Forelimb muscle (tissue), 1 donor: ENCODE measurements at regions not wholly inside any gene's neighbourhood (a gene's known extent, or its start where the extent isn't known, plus 50 kb on each side); places are given as distances from the start of the nearest gene placed in this dataset.
"Not testable (repeated sequence)": the region's sequence is repeated elsewhere in the genome, so short reads cannot be mapped to it uniquely, and the experiment has no call there.

Source experiments
- DNase-seq: peaks from one replicate; pipeline ENCODE4 v3.0.0-alpha.2; 2013; ENCODE audit warnings: low read depth

DNA sequence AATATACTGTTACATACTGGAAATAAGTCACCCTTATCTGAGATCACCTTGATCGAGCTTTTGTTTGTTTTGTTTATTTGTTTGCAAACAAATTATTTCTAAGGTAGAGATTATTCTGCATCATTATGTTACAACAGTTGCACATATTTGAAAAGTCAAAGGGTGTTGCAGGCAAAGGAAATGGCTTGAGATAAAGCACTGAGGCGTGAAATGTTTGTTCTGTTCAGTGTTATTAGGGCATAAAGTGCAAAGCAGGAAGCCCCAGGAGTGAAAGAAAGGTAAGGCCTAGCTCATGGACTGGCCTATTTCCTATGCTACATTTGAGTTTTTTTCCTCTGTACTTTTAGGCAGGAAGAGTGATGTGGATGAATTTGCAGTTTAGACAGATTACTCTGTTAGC lies 1815.6 kb upstream of the LRRTM1 start:
- DNase-seq, result no peak

DNA sequence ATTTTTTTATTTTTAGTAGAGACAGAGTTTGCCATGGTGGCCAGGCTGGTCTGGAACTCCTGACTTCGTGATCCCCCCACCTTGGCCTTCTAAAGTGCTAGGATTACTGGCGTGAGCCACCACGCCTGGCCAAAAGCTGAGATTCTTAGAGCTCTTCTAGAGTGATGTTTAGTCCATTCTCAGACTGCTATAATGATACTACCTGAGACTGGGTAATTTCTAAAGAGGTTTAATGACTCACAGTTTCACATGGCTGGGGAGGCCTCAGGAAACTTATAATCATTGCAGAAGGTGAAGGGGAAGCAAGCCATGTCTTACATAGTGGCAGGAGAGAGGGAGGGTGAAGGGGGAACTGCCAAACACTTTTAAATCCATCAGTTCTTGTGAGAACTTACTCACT lies 1804.9 kb upstream of the LRRTM1 start:
- no peak for DNase-seq

DNA sequence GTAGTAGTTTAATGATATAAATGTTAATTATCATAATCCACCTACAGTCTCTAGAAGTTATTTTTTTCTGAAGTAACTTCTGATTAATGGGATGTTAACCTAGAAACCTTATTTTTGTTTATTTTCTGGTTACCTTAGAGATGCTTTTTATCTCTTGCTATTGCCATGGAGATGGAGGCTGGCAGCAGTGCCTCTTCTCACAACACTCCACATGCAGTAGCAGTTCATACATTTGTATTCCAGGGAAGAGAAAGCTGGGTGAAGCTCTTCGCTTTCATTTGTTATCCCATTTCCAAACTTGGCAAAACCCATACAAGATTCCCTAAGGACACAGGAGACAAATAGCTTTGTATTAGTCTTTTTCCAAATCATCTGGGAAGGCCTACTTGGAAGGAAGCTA lies 1794.1 kb upstream of the LRRTM1 start:
- DNase-seq, result no peak

DNA sequence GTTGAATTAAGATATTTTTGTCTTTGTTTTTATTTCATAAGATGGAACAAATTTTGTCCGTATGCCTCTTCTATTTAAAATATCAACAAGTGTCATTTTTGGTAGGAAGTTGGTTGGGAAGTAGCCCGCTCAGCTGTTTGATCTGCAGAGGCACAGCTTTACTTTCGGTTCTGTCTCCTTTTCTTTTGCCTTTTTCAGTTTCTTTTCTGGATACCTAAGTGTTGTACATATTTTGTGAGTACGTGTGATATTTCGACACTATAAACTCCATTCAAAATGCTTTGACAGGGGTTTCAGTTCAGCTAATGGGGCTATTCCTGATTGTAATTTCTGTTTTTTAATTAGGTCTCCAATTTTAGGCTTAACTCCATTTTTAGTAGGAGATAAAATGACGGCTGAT lies 1785.0 kb upstream of the LRRTM1 start:
- no peak for DNase-seq

DNA sequence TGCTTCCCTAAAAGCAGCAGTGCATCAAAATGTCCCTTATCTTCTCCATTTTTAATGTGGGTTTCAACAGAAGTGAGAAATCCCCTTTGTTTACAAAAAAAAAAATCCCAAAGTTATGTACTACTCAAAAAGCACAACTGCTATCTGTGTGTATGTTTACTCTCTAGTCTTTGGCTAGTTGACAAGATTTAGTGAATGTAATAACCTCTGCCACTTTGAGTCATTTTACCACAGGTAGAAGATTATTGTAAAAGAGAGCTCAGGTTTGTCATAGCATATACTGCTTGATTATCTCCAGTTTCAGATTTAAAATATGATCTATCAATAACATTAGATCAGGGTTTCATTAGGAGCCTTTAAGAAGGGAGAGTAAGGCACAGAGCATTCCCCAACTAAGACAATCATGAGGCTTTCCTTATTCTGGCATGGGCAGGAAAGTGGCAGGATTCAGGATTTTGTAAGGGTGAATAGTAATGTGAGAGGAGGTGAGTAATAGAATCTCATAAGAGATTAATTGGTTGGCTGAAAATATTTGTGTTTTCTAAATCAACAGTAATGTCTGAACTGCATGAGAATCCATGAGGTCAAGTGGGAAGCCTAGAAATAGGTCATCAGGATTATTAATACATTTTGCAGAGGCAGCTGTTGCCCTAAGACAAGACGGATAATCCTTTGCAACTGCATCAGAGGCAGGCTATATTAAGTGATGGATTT lies 1780.3 kb upstream of the LRRTM1 start:
- no peak for DNase-seq

DNA sequence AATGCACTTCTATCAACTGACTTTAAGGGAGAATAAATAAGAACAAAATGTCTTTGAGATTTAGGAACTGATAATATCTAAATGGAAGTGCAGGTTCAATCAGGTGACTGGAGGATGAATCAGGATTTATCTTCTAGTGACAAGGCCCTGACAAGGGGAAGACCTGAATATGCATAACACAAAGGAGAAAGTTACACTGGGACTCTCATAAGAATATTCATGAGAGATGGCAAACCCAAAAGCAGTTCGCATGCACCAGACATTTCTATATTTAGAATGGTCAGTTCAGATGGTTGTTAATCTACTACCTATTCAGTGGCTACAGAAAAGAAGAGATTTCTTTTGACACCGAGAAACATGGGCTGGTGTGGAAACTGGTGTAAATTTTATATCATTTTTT lies 1771.3 kb upstream of the LRRTM1 start:
- no peak for DNase-seq

DNA sequence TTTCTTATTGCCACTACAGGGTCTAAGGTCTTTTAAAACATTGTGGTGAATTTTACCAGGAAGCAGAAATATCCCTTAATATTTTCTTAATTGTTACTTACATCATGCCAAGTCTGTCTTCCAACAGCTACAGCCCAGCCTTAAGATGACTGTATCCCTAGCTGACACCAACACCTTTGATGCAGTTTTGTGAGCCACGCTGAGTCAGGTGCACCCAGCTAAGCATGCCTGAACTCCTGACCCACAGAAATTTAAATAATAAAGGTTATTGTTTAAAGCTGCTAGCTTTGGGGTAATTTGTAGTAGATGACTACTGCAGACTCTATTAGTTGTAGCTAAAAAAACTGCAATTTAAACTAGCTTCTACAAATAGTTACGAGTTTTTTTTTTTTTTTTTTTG lies 1757.9 kb upstream of the LRRTM1 start:
- no peak for DNase-seq

DNA sequence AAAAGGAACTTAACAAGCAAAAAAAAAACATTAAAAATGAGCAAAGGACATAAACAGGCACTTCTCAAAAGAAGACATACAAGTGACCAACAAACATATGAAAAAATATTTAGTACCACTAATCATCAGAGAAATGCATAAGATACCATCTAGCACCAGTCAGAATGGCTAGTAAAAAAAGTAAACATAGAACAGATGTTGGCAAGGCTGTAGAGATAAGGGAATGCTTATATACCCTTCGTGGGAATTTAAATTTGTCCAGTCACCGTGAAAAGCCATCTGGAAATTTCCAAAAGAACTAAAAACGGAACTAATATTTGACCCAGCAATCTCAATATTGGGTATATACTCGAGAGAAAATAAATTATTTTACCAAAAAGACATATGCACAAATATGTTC lies 1751.3 kb upstream of the LRRTM1 start:
- DNase-seq, result no peak

DNA sequence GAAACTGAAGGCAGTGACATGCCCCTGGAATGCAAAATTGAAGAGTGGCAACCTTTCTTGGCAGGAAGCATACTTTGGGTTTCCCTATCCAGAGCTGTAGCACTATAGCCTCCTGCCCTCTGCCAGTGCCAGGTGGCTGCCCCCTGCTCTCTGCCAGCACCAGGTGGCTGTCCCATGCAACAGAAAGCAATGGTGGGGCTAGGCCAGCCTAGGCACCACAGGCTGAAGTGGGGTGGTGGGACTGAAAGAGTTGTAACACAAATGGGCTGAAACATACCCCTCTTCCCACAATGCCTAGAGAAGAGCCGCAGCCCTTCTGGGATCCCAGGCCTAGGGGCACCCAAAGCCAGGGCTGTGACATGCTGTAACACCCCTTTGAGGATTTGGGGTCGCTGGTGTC lies 1739.3 kb upstream of the LRRTM1 start:
- DNase-seq, result no peak

DNA sequence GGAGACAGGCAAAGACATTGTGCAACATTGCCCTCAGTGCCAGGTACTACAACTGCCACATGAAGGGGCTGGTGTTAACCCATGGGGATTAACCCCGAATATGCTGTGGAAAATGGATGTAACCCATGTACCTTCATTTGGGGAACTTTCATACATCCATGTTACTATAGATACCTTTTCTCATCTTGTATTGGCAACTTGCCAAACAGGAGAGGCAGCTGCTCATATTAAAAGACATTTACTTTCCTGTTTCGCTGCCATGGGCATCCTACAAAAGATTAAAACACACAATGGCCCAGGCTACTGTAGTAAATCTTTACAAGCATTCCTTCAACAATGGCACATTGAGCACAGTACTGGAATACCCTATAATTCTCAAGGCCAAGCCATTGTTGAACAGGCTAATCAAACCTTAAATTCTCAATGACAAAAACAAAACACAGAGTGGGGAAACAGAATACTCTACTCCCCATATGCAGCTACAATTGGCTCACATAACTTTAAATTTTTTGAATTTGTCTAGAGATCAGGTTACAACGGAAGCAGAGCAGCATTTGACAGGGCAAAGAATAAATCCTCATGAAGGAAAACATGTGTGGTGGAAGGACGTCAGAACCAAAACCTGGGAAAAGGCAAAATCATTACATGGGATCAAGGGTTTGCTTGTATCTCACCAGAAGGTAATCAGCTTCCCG lies 1723.5 kb upstream of the LRRTM1 start:
- DNase-seq, result no peak

DNA sequence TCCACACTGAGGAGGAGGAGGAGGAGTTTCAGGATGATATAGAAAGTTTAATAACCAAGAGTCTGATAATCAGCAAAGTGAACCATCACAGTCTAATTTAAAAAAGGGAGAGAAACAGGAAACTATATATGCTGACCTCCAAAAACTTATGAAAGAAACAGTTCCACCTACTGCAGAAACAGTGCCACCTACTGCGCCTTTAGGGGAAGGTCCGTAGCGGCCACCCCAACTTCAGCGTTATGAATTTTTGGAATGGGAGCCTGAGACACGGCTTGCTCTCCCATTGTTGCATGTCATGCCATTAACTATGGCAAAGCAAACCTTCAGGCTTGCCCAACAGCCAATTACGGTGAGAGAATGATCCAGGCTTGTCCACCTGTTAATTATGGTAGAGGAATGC lies 1719.2 kb upstream of the LRRTM1 start:
- no peak for DNase-seq

DNA sequence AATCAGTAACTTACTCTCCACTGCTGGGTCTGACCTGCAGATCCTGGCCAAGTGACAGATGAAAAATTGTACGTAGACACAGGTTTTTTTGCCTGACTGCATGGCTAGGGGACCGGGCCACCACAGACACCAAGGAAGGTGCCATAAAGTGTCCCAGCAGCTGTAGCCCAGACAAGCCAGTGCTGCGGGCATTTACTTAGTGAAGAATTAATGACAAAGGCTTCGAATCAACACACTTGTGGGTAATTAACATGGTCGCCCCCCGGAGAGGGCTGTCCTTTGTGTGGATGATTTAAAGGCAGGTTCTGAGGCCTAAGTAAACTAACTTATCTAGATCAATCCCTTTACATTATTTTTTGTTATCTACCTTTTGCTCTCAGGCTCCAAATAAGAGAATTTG lies 1709.1 kb upstream of the LRRTM1 start:
- DNase-seq, result no peak

DNA sequence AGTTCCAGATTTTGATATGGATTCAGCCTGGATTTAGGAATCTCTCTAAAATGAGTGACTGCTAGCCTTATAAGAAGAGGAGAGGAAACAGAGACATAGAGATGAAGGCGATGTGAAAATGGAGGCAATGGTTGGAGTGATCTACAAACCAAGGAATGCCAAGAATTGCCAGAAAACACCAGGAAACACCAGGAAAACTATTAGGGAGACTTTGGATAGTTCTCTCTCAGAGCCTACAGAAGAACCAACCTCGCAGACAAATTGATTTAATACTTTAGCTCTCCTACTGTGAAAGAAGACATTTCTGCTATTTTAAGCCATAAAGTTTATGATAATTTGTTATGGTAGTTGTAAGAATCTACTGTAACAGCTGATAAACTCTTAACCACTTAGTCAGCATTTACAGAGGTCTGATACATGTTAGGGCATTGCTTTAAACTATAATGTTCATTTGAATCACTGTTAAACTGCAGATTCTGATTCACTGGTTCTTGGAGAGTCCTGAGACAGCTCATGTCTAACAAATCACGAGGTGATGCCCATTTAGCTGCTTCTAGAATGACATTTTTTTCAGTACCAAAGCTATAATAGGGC lies 1702.6 kb upstream of the LRRTM1 start:
- DNase-seq, result no peak

DNA sequence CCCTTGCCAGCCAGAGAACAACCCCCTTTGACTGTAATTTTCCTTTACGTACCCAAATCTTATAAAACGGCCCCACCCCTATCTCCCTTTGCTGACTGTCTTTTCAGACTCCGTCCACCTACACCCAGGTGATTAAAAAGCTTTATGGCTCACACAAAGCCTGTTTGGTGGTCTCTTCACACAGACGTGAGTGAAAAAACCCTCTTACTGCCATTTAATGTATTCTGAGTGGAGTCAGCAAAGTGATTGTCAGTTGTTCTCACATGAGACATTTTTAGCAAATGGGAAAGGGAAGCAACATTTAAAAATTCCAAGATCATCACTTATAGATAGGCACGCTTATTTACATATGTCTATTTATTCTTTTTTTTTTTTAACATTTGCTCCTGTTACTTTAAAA lies 1701.3 kb upstream of the LRRTM1 start:
- DNase-seq, result not testable (repeated sequence)

DNA sequence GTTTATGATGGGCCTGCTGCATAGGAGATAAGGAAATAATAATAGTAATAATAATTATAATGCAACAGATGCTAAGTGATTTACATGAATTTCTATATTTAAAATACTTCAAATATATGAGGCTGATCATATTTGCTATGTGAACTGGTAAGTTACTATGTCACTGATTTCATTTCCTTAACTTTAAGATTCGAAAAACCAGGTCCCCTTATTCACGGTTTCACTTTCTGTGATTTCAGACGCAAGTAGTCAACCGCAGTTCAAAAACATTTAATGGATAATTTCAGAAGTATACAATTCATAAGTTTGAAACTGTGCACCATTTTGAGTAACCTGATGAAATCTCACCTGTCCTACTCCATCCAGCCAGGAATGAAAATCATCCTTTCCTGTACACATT lies 1697.1 kb upstream of the LRRTM1 start:
- DNase-seq, result no peak

DNA sequence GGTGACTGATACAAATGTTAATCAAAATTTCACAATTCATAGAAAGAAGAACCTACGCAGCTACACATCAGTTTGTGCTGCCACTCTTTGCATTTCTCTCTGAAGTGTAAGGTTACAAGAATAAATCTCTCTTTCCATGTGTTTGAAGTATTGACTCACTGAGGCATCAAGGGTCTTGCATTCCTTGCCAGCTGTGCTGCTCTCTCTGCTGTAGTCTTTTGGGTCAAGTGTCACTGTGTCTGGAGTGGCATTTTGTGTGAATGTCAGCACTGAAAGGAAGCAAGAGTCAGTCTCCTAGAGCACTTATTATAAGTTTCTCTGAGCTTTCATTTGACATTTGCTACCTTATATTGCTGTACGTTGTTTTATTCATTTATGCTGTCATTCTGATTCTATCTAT lies 1696.1 kb upstream of the LRRTM1 start:
- DNase-seq, result no peak

DNA sequence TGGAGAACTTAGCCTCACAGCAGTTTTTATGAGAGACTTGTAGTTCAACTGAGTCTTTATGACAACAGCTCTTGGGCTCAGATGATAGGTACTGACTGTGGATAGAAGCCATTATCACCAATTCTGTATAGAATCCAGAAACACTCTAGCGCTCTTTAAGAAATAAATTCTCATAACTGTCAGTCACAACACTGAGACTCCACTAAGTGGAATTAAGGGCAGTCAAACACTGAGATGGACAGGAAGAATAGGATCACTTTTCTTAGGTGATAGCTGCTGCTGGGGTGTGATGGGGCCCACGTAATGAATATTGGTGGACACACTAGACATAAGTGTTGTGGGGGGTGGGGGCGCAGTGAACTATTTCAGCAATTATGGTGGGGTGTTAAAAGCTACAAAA lies 1691.8 kb upstream of the LRRTM1 start:
- no peak for DNase-seq

DNA sequence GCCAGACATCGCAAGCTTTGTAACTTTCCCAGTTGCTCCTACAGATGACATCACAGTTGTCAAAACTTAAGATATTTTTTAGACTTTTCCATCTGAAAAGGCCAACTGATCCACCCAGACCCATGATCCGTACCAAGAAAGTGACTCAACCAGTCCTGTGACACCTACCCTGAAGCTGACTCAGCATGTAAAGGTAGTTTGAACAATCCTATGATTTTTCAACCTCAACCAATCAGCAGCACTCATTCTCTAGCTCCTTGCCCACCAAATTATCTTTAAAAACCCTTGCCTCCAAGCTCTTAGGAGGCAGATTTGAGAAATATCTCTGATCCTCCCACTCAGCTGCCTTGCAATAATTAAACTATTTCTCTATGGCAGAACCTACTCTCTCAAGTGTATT lies 1686.7 kb upstream of the LRRTM1 start:
- no peak for DNase-seq

DNA sequence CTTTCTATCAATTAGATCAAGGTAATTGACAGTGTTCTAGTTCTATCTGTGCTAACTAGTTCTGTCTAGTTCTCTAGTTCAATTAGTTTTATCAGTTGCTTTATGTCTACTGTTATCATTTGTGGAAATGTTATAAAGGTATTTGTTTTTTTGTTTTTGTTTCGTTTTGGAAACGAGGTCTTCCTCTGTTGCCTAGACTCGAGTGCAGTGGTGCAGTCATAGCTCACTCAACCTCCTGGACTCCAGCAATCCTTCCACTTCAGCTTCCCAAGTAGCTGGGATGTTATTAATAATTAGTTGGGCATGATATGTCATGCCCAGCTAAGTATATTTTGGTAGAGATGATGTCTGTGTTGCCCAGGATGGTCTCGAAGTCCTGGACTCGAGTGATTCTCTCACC lies 1682.8 kb upstream of the LRRTM1 start:
- no peak for DNase-seq

DNA sequence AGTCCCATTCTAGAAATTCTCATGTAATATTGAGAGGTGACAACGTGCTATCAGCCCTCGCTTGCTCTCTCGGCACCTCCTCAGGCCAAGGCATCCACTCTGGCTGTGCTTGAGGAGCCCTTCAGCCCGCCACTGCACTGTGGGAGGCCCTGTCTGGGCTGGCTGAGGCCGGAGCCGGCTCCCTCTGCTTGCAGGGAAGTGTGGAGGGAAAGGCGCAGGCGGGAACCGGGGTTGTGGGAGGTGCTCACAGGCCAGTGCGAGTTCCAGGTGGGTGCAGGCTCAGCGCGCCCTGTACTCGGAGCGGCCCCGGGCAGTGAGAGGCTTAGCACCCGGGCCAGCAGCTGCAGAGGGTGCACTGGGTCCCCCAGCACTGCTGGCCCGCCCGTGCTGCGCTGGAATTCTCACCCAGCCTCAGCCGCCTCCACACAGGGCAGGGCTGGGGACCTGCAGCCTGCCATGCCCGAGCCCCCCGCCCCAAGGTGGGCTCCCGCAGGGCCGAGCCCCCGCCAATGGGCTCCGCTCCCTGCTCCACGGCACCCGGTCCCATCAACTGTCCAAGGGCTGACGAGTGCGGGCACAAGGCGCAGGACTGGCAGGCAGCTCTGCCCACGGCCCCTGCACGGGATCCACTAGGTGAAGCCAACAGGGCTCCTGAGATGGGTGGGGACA lies 1680.6 kb upstream of the LRRTM1 start:
- no peak for DNase-seq

DNA sequence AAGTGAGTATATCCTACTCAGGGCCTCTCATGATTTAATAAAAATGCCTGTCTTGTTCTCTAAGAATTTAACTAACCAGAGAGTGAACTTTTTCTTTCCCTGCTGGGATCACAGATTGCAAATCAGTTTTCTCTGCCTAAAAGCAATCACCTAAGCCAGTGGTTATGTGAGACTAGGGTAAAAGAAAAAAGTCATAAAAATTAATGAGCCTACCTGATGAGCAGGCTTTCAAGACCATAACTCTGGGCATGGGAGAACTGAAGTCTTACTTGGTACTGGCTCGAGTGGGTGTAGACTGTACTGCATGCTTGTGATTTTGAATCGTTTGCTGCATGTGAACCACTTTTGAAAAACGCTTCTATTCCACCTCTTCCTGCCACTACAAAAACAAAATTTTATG lies 1677.0 kb upstream of the LRRTM1 start:
- no peak for DNase-seq

DNA sequence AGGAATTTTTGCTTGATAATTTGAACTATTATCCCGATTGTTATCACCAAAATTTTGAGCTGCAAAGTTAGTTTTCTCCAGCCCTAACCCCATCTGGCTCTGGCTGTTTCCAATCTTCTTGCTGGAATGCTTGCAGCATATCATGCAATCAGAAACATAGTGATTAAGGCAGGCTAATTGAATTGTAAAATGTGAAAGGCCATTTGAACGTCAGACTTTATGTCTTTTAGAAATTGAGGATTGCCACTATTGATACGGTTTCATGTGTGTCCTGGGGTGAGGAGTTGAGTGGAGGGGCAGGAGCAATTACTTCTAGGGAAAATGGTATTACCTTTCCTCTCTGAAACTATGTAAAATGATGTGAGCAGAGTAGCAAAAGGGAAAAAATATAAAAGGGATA lies 1674.5 kb upstream of the LRRTM1 start:
- no peak for DNase-seq

DNA sequence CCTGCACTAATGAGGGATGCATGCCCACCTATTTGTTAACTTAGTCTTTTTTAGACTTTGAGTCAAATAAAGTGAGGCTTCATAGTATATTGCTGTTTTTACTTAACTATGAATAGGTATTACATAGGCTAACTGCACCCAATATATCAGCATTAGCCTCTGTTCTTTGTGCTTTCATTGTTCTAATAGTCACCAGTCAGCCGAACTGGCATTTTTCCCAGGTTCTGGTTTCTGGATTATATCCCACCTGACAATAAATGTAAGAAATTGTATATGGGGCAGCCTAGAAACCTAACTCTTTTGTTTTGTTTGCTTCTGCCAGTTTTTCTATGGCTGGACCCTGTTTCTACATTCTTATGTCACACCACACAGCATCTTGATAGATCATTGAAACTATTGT lies 1672.4 kb upstream of the LRRTM1 start:
- DNase-seq, result no peak
